ENCODE measurements at regions not wholly inside any gene's neighbourhood (a gene's known extent, or its start where the extent isn't known, plus 50 kb on each side); places are given as distances from the start of the nearest gene placed in this dataset.

GRCh38 chr6:88365230-88365629 lies 199.1 kb upstream of the CNR1 start:
- H3K4me3 ChIP-seq: no peak overlapping the region
- ChIA-PET CTCF (interaction anchor here (0.6 kb wide), 1 partner anchor 852 kb away, joined by 4 read pairs; no protein-coding TSS in a partner anchor), POLR2A (ENCODE audit: unreplicated experiment) (no interaction called here)
- H4K20me1 ChIP-seq (ENCODE audit: insufficient read depth): no peaks in the 10 kb centered on the region
- H3F3A ChIP-seq (ENCODE audit: insufficient read depth, low read depth): no peaks in the 10 kb centered on the region
- H3K27ac ChIP-seq: no peak overlapping the region
- TF ChIP-seq CTCF (conservative IDR thresholded peaks at IDR 0.05): no peak
- no peak for TF ChIP-seq EZH2 (IDR thresholded peaks at IDR 0.05; ENCODE audit: low read depth)
- no TSS peak for BruUV-seq (replicated peaks)
- H3K9me3 ChIP-seq (ENCODE audit: insufficient read depth, low read depth): no peaks in the 10 kb centered on the region
- no peaks in the 10 kb centered on the region for H3K9me2 ChIP-seq (ENCODE audit: insufficient read depth)
- no peaks in the 10 kb centered on the region for H3K36me3 ChIP-seq (ENCODE audit: low read depth)
- H3K4me1 ChIP-seq (replicated peaks; ENCODE audit: insufficient read depth): no peaks in the 10 kb centered on the region
- DNase-seq: no peak
- H3K4me2 ChIP-seq: no peak overlapping the region
- H3K27me3 ChIP-seq (ENCODE audit: insufficient read depth, low read depth): no peaks in the 10 kb centered on the region
- no peaks in the 10 kb centered on the region for H3K79me2 ChIP-seq (ENCODE audit: low read depth)
- intact Hi-C loops (cut with micrococcal nuclease; ENCODE audit: unreplicated experiment): no loop called here
- H2AFZ ChIP-seq: no peak overlapping the region

DNA sequence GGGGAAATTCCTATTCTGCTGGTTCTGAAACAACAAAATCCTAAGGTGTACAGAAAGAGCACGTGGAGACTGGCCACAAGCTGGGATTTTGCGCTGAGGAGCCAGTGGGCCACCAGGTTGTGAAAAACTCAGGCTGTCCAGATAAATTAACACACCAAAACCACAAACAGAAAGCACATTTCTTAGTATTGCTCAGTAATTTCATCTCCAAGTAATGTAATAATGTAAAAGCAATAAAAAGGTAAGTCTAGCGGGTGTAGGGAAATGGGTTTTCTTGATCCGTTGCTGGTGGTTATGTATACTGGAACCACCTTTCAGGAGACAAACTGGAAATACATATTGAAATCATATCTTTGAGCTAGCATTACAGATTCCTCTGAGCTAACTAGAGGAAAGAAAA lies 195.6 kb upstream of the CNR1 start:
- Histone ChIP-seq H3K36me3 (ENCODE audit: low read depth) (no peaks in the 10 kb centered on the region), H3K79me2 (ENCODE audit: low read depth) (no peaks in the 10 kb centered on the region), H3K4me3 (no peak overlapping the region), H3K27ac (no peak overlapping the region), H3K4me1 (replicated peaks; ENCODE audit: insufficient read depth) (no peaks in the 10 kb centered on the region), H4K20me1 (ENCODE audit: insufficient read depth) (no peaks in the 10 kb centered on the region), H2AFZ (no peak overlapping the region), H3F3A (ENCODE audit: insufficient read depth, low read depth) (no peaks in the 10 kb centered on the region), H3K27me3 (ENCODE audit: insufficient read depth, low read depth) (no peaks in the 10 kb centered on the region), H3K4me2 (no peak overlapping the region), H3K9me3 (ENCODE audit: insufficient read depth, low read depth) (no peaks in the 10 kb centered on the region), H3K9me2 (ENCODE audit: insufficient read depth) (no peaks in the 10 kb centered on the region)
- BruUV-seq (replicated peaks): no TSS peak
- ChIA-PET CTCF (no interaction called here), POLR2A (ENCODE audit: unreplicated experiment) (no interaction called here)
- intact Hi-C loops (cut with micrococcal nuclease; ENCODE audit: unreplicated experiment): no loop called here
- TF ChIP-seq CTCF (conservative IDR thresholded peaks at IDR 0.05) (no peak), EZH2 (IDR thresholded peaks at IDR 0.05; ENCODE audit: low read depth) (no peak)
- no peak for DNase-seq

DNA sequence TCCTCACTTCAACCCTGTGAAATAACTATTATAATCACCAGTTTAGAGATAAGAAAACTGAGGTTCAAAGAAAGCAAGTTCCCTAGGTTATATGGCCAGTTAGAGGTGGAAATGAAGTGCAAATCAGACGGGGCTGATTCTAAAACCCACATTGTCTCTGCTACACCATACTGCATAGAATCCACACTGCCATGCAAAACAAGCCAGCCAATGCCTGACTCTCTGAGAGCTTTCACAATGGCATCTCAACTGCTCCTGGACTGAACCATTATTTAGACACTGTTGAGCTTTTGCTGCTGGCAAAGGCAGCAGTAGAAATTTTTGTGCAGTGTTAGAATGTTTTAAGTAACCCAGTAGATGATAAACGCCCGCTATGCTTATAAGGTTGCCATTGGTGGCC lies 195.2 kb upstream of the CNR1 start:
- no peak overlapping the region for H3K4me2 ChIP-seq
- DNase-seq: no peak
- no peak overlapping the region for H3K4me3 ChIP-seq

More for the DNA sequence above, 195.2 kb upstream of the CNR1 start:
- no peaks in the 10 kb centered on the region for H3K36me3 ChIP-seq (ENCODE audit: low read depth)
- H3K4me1 ChIP-seq (replicated peaks; ENCODE audit: insufficient read depth): no peaks in the 10 kb centered on the region
- intact Hi-C loops (cut with micrococcal nuclease; ENCODE audit: unreplicated experiment): no loop called here
- H3K9me2 ChIP-seq (ENCODE audit: insufficient read depth): no peaks in the 10 kb centered on the region
- no peak overlapping the region for H2AFZ ChIP-seq
- H3F3A ChIP-seq (ENCODE audit: insufficient read depth, low read depth): no peaks in the 10 kb centered on the region
- H4K20me1 ChIP-seq (ENCODE audit: insufficient read depth): no peaks in the 10 kb centered on the region
- no peaks in the 10 kb centered on the region for H3K27me3 ChIP-seq (ENCODE audit: insufficient read depth, low read depth)
- no peak overlapping the region for H3K27ac ChIP-seq
- TF ChIP-seq EZH2 (IDR thresholded peaks at IDR 0.05; ENCODE audit: low read depth): no peak
- TF ChIP-seq CTCF (conservative IDR thresholded peaks at IDR 0.05): no peak
- POLR2A ChIA-PET (ENCODE audit: unreplicated experiment): no interaction called here
- CTCF ChIA-PET: no interaction called here
- no peaks in the 10 kb centered on the region for H3K79me2 ChIP-seq (ENCODE audit: low read depth)
- BruUV-seq (replicated peaks): no TSS peak
- H3K9me3 ChIP-seq (ENCODE audit: insufficient read depth, low read depth): no peaks in the 10 kb centered on the region
